Hematopoietic multipotent progenitor cell treated with erythropoietin and hydrocortisone succinate and interleukin-3 and kit ligand, for 15 days (in vitro differentiated cells): ENCODE measurements at regions not wholly inside any gene's neighbourhood (a gene's known extent, or its start where the extent isn't known, plus 50 kb on each side); places are given as distances from the start of the nearest gene placed in this dataset.

ENCODE experiments used
- DNase-seq: peaks from one replicate; pipeline ENCODE4 v3.0.0-alpha.2; 2015; ENCODE audit warnings: low spot score

GRCh38 chr22:49640366-49641095 lies 187.1 kb downstream of the BRD1 start:
- DNase-seq = no peak

GRCh38 chr22:49639956-49640355 lies 187.7 kb downstream of the BRD1 start:
- no peak for DNase-seq

GRCh38 chr22:49638788-49639187 lies 188.9 kb downstream of the BRD1 start:
- no peak for DNase-seq

GRCh38 chr22:49638001-49638400 lies 189.7 kb downstream of the BRD1 start:
- DNase-seq = no peak

GRCh38 chr22:49637255-49637760 lies 190.4 kb downstream of the BRD1 start:
- DNase-seq = no peak

- DNase-seq = no peak
These were observed 191.0 kb downstream of the BRD1 start for GRCh38 chr22:49636649-49637048.

GRCh38 chr22:49636214-49636613 lies 191.5 kb downstream of the BRD1 start:
- DNase-seq = no peak

GRCh38 chr22:49634006-49634772 lies 193.5 kb downstream of the BRD1 start:
- DNase-seq = no peak

- DNase-seq = no peak
These were observed 194.7 kb downstream of the BRD1 start for GRCh38 chr22:49633010-49633324.

GRCh38 chr22:49632199-49633009 lies 195.3 kb downstream of the BRD1 start:
- DNase-seq = no peak

GRCh38 chr22:49630448-49630946 lies 197.2 kb downstream of the BRD1 start:
- no peak for DNase-seq

- no peak for DNase-seq
These were observed 197.9 kb downstream of the BRD1 start for GRCh38 chr22:49629586-49630447.

- no peak for DNase-seq
These were observed 198.5 kb downstream of the BRD1 start for GRCh38 chr22:49629261-49629570.

GRCh38 chr22:49628391-49629260 lies 199.0 kb downstream of the BRD1 start:
- DNase-seq = no peak

- DNase-seq = no peak
These were observed 200.2 kb downstream of the BRD1 start for GRCh38 chr22:49627217-49628181.

- DNase-seq = no peak
These were observed 201.1 kb downstream of the BRD1 start for GRCh38 chr22:49626361-49627216.

GRCh38 chr22:49624421-49625177 lies 203.1 kb downstream of the BRD1 start:
- DNase-seq = no peak

GRCh38 chr22:49623715-49624114 lies 204.0 kb downstream of the BRD1 start:
- no peak for DNase-seq
